DOHH2 (cell line): ENCODE measurements at regions not wholly inside any gene's neighbourhood (a gene's known extent, or its start where the extent isn't known, plus 50 kb on each side); places are given as distances from the start of the nearest gene placed in this dataset.

Experiments used
- H3F3A ChIP-seq: fragments of 200-600 bp; sonication (generic), shearing (Covaris generic); 2 replicates; pipeline ENCODE4 v1.6.0; 2016; ENCODE audit warnings: antibody characterized with exemption, mild to moderate bottlenecking; ENCODE audit not compliant: control insufficient read depth, insufficient read depth
- H3K27ac ChIP-seq: fragments of 200-600 bp; sonication (generic); 2 replicates; pipeline ENCODE4 v1.5.1; 2014; ENCODE audit warnings: low read depth, mild to moderate bottlenecking, low read length, moderate library complexity
- H3K27me3 ChIP-seq: fragments of 200-600 bp; sonication (generic); 2 replicates; pipeline ENCODE4 v1.6.1; 2014; ENCODE audit warnings: mild to moderate bottlenecking, low read length, mixed read lengths; ENCODE audit not compliant: control insufficient read depth
- H3K36me3 ChIP-seq: fragments of 200-600 bp; sonication (generic); 2 replicates; pipeline ENCODE4 v1.6.1; 2014; ENCODE audit warnings: mild to moderate bottlenecking, low read length, moderate library complexity, mixed read lengths; ENCODE audit not compliant: control insufficient read depth
- H3K4me1 ChIP-seq: fragments of 200-600 bp; sonication (generic); 2 replicates; pipeline ENCODE4 v1.6.1; 2014; ENCODE audit warnings: mild to moderate bottlenecking, low read length, mixed read lengths; ENCODE audit not compliant: control insufficient read depth
- H3K4me2 ChIP-seq: fragments of 200-600 bp; sonication (generic); 2 replicates; pipeline ENCODE4 v1.6.0; 2014; ENCODE audit warnings: mild to moderate bottlenecking, low read length, moderate library complexity
- H3K4me3 ChIP-seq: fragments of 200-600 bp; sonication (generic); 2 replicates; pipeline ENCODE4 v1.5.1; 2014; ENCODE audit warnings: mild to moderate bottlenecking, low read length, mixed read lengths
- H3K79me2 ChIP-seq: fragments of 200-600 bp; sonication (generic); 2 replicates; pipeline ENCODE4 v1.6.1; 2014; ENCODE audit warnings: mild to moderate bottlenecking, low read length, mixed read lengths; ENCODE audit not compliant: control insufficient read depth
- H3K9me2 ChIP-seq: fragments of 200-600 bp; sonication (generic); replicated peaks from 2 replicates; pipeline ENCODE4 v1.6.1; 2014; ENCODE audit warnings: mild to moderate bottlenecking, low read length, mixed read lengths; ENCODE audit not compliant: control insufficient read depth
- H3K9me3 ChIP-seq: fragments of 200-600 bp; sonication (generic); 2 replicates; pipeline ENCODE4 v1.6.1; 2014; ENCODE audit warnings: antibody characterized with exemption, low read length, mixed read lengths; ENCODE audit not compliant: control insufficient read depth, insufficient read depth
- H4K20me1 ChIP-seq: fragments of 200-600 bp; sonication (generic); 2 replicates; pipeline ENCODE4 v1.6.0; 2014; ENCODE audit warnings: low read depth, mild to moderate bottlenecking, antibody characterized with exemption, low read length, moderate library complexity; ENCODE audit not compliant: control insufficient read depth, insufficient read depth
- EZH2phosphoT487 ChIP-seq: fragments of 200-600 bp; sonication (generic); IDR thresholded peaks from 2 replicates; pipeline ENCODE4 v1.6.1; 2017; ENCODE audit warnings: borderline replicate concordance, mild to moderate bottlenecking, antibody characterized with exemption, low read length, moderate library complexity, mixed read lengths
- TF ChIP-seq, protein P1 (sequence below): fragments of 200-600 bp; sonication (generic); IDR thresholded peaks from one replicate; pipeline ENCODE4 v1.5.1; 2014; ENCODE audit warnings: antibody characterized with exemption, mild to moderate bottlenecking, low read depth, low read length; ENCODE audit not compliant: poor library complexity, severe bottlenecking

DNA sequence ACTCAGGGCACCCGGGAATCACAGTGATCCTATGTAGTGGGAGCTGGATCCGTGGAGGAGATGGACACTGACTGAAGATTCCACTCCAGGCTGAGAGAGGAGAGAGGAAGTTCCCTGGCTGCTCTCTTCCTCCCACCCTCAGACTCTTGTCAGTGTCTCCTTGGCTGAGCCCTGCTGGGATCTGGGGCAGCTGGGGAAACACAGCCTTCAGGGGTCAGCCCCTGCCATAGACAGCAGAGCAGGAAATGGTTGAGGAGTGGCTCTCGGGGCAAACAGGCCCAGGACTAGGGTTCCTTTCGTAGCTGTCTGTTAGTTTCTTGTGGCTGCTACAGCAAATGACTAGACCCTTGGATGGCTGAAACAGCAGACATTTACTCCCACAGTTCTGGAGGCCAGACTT lies 174.4 kb upstream of the BMPER start:
- H3K4me1 ChIP-seq, result peaks cover 14% of the 10 kb centered on the region
- no peaks in the 10 kb centered on the region for H3F3A ChIP-seq
- H3K27ac ChIP-seq, result no peak overlapping the region
- H3K4me3 ChIP-seq, result no peak overlapping the region
- no peaks in the 10 kb centered on the region for H3K27me3 ChIP-seq
- H3K9me3 ChIP-seq, result no peaks in the 10 kb centered on the region
- no peaks in the 10 kb centered on the region for H3K79me2 ChIP-seq
- no peaks in the 10 kb centered on the region for H4K20me1 ChIP-seq
- H3K4me2 ChIP-seq, result peak overlapping the region; percentile 20; the same call in 1 of the 2 replicates
- no peaks in the 10 kb centered on the region for H3K36me3 ChIP-seq
- H3K9me2 ChIP-seq, result no peaks in the 10 kb centered on the region
- TF ChIP-seq, protein P1, sequence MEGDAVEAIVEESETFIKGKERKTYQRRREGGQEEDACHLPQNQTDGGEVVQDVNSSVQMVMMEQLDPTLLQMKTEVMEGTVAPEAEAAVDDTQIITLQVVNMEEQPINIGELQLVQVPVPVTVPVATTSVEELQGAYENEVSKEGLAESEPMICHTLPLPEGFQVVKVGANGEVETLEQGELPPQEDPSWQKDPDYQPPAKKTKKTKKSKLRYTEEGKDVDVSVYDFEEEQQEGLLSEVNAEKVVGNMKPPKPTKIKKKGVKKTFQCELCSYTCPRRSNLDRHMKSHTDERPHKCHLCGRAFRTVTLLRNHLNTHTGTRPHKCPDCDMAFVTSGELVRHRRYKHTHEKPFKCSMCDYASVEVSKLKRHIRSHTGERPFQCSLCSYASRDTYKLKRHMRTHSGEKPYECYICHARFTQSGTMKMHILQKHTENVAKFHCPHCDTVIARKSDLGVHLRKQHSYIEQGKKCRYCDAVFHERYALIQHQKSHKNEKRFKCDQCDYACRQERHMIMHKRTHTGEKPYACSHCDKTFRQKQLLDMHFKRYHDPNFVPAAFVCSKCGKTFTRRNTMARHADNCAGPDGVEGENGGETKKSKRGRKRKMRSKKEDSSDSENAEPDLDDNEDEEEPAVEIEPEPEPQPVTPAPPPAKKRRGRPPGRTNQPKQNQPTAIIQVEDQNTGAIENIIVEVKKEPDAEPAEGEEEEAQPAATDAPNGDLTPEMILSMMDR, result no peak
- no peak for TF ChIP-seq EZH2phosphoT487

DNA sequence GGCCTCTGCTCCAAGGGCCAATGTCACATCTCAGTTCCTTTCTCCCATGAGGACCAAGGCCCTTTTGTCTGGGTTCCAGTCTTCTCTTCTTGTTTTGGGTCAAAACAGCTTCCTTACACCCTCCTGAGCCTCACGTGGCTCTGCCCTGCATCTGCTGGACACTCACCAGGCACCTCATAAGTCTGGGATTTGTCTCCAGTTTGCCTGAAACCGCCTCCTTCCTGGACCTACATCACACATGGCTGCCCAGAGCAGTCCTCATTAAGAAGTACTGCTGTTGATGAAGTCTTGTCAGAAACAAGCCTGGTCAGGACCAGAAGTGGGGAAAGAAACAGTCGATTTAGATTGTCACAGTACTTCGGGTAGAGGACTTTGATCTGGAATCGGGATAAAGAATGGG lies 173.4 kb upstream of the BMPER start:
- H3F3A ChIP-seq, result no peaks in the 10 kb centered on the region
- no peak overlapping the region for H3K27ac ChIP-seq

DNA sequence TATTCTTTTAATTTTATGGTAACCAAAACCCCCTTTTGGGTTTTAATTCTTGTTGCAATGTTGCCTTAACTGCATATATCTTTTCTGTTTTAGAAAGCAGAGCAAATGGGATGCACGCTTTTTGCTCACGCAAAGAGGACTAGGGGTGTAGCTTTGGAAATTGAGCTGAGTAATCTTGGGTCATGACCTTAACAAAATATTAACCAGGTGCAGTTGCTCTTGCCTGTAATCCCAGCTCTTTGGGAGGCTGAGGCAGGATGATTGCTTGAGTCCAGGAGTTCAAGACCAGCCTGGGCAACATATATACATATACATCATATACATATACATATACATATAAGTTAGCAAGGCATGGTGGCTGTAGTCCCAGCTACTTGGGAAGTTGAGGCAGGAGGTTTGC lies 172.9 kb upstream of the BMPER start:
- Histone ChIP-seq H3K9me2 (no peaks in the 10 kb centered on the region), H4K20me1 (no peaks in the 10 kb centered on the region), H3F3A (no peaks in the 10 kb centered on the region), H3K27ac (no peak overlapping the region), H3K79me2 (no peaks in the 10 kb centered on the region), H3K27me3 (no peaks in the 10 kb centered on the region), H3K36me3 (no peaks in the 10 kb centered on the region), H3K4me1 (peaks cover 14% of the 10 kb centered on the region), H3K4me2 (no peak overlapping the region), H3K9me3 (peaks cover 4% of the 10 kb centered on the region; the same call in 1 of the 2 replicates), H3K4me3 (no peak overlapping the region)
- TF ChIP-seq, protein P1, result no peak
- TF ChIP-seq EZH2phosphoT487, result no peak

More for the DNA sequence above, 173.4 kb upstream of the BMPER start:
- no peak overlapping the region for H3K4me2 ChIP-seq
- peaks cover 14% of the 10 kb centered on the region for H3K4me1 ChIP-seq
- H3K9me2 ChIP-seq, result no peaks in the 10 kb centered on the region
- H3K27me3 ChIP-seq, result no peaks in the 10 kb centered on the region
- H3K9me3 ChIP-seq, result peaks cover 4% of the 10 kb centered on the region; the same call in 1 of the 2 replicates
- H3K79me2 ChIP-seq, result no peaks in the 10 kb centered on the region
- TF ChIP-seq, protein P1, result no peak
- TF ChIP-seq EZH2phosphoT487, result no peak
- no peaks in the 10 kb centered on the region for H3K36me3 ChIP-seq
- H4K20me1 ChIP-seq, result no peaks in the 10 kb centered on the region
- no peak overlapping the region for H3K4me3 ChIP-seq
